HG03066 (cell line): ENCODE measurements at regions not wholly inside any gene's neighbourhood (a gene's known extent, or its start where the extent isn't known, plus 50 kb on each side); places are given as distances from the start of the nearest gene placed in this dataset.
"Not testable (repeated sequence)": the region's sequence is repeated elsewhere in the genome, so short reads cannot be mapped to it uniquely, and the experiment has no call there.

Source experiments
- ATAC-seq: cut with Tn5 transposase; IDR thresholded peaks from one replicate; pipeline ENCODE4 v1.9.1; 2021; ENCODE audit warnings: low read depth; ENCODE audit not compliant: unreplicated experiment

- no peak for ATAC-seq
Observed at GRCh38 chr13:86409466-86410241, 610.4 kb upstream of the SLITRK6 start.

GRCh38 chr13:86425170-86425815, 626.1 kb upstream of the SLITRK6 start:
- ATAC-seq: no peak

GRCh38 chr13:86426437-86426836, 627.2 kb upstream of the SLITRK6 start:
- no peak for ATAC-seq

- no peak for ATAC-seq
Observed at GRCh38 chr13:86429756-86430155, 630.5 kb upstream of the SLITRK6 start.

GRCh38 chr13:86438034-86438433, 638.8 kb upstream of the SLITRK6 start:
- no peak for ATAC-seq

- no peak for ATAC-seq
Observed at GRCh38 chr13:86445206-86445605, 646.0 kb upstream of the SLITRK6 start.

GRCh38 chr13:86445672-86446071, 646.5 kb upstream of the SLITRK6 start:
- ATAC-seq: no peak

GRCh38 chr13:86446311-86446710, 647.1 kb upstream of the SLITRK6 start:
- ATAC-seq: no peak

GRCh38 chr13:86447479-86447878, 648.3 kb upstream of the SLITRK6 start:
- ATAC-seq: no peak

GRCh38 chr13:86462011-86462410, 662.8 kb upstream of the SLITRK6 start:
- ATAC-seq: no peak

- ATAC-seq: no peak
Observed at GRCh38 chr13:86464193-86464592, 665.0 kb upstream of the SLITRK6 start.

GRCh38 chr13:86474971-86475370, 675.8 kb upstream of the SLITRK6 start:
- no peak for ATAC-seq

- ATAC-seq: no peak
Observed at GRCh38 chr13:86476656-86477055, 677.4 kb upstream of the SLITRK6 start.

GRCh38 chr13:86486582-86486981, 687.4 kb upstream of the SLITRK6 start:
- ATAC-seq: no peak

- ATAC-seq: no peak
Observed at GRCh38 chr13:86491121-86491520, 691.9 kb upstream of the SLITRK6 start.

GRCh38 chr13:86501931-86502330, 702.7 kb upstream of the SLITRK6 start:
- not testable (repeated sequence) for ATAC-seq

- no peak for ATAC-seq
Observed at GRCh38 chr13:86510792-86511191, 711.6 kb upstream of the SLITRK6 start.

GRCh38 chr13:86541461-86541860, 742.2 kb upstream of the SLITRK6 start:
- no peak for ATAC-seq

- no peak for ATAC-seq
Observed at GRCh38 chr13:86554066-86554465, 754.8 kb upstream of the SLITRK6 start.

- ATAC-seq: no peak
Observed at GRCh38 chr13:86559901-86560300, 760.7 kb upstream of the SLITRK6 start.

GRCh38 chr13:86562866-86563265, 763.6 kb upstream of the SLITRK6 start:
- ATAC-seq: no peak

- no peak for ATAC-seq
Observed at GRCh38 chr13:86563308-86563707, 764.1 kb upstream of the SLITRK6 start.
